Right lobe of liver (tissue), 4 donors: ENCODE measurements at regions not wholly inside any gene's neighbourhood (a gene's known extent, or its start where the extent isn't known, plus 50 kb on each side); places are given as distances from the start of the nearest gene placed in this dataset.

Experiments used
- CTCF ChIP-seq, 4 donors: fragments of 200-600 bp in 3 of 4; fragments of 450-650 bp in 1 of 4; IDR thresholded peaks; one replicate each; pipeline versions ENCODE4 v1.5.1 to v1.8.0; 2016 to 2022; ENCODE audit warnings: antibody characterized with exemption in 4 of 4, mild to moderate bottlenecking in 2 of 4
- POLR2A ChIP-seq: fragments of 450-650 bp; IDR thresholded peaks from one replicate; pipeline ENCODE4 v1.6.1; 2017; ENCODE audit warnings: antibody characterized with exemption, mild to moderate bottlenecking
- donor health status: DM: no; HTN: no; CAD: no.
- donor health status: DM: no; HTN: no; CAD: no.
- donor health status: DM: no; HTN: yes; CAD: no.

- no peak for TF ChIP-seq POLR2A
- TF ChIP-seq CTCF (IDR thresholded peaks at IDR 0.05): no peak
Observed at GRCh38 chr12:14099994-14100393, 118.6 kb upstream of the GRIN2B start.
